GM21786 (cell line): ENCODE measurements at regions not wholly inside any gene's neighbourhood (a gene's known extent, or its start where the extent isn't known, plus 50 kb on each side); places are given as distances from the start of the nearest gene placed in this dataset.

ENCODE experiments used
- ATAC-seq: cut with Tn5 transposase; IDR thresholded peaks from one replicate; pipeline ENCODE4 v1.9.1; 2021; ENCODE audit not compliant: unreplicated experiment

DNA sequence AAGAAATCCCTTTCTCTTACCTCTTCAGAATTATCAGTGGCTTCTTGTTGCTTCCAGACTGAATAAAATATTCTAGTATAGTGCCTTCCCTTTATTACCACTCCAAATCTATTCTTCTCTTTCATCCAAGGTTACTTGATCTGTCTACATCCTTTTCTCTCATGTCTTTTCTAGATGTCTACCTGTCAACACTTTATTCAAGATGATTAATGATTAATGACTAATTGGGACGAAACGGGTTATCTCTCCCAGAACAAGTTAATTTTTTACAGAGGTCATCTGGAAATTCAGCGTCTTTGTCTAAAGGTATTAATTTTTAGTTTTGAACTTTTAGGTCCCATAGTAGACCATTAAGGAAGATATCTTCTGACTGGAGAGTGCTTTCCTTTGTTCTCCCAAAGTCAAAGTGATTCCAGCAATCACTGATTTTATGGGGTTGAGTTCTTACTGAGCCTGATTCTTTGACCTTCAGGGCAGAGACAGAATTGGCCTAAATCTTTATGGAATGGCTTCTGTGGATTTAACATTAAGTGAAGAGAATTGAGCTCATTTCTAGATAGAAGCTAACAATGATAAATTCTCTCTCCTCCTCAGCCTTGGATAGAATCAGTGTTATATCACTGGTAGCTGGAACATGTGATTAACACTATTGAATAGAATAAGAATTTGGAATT is 335.4 kb upstream of the TEX13C start:
- no peak for ATAC-seq

DNA sequence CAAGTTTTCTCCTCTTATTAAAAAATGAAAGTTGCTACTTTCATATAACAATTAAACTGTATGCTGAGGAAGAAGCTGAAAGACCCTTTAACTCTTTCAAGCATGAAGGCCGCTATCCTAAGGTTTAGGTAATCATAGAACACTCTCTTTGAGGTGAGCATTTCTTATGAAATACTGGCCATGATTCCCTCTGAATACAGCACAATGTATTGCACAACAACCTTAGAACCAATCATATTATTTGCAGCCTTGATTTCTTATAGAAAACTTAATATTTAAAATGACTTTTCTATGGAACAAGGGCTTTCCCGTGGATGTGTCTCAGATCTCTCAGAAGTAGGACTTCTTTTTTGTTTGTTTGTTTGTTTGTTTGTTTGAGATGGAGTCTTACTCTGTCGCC is 333.4 kb upstream of the TEX13C start:
- ATAC-seq = no peak

DNA sequence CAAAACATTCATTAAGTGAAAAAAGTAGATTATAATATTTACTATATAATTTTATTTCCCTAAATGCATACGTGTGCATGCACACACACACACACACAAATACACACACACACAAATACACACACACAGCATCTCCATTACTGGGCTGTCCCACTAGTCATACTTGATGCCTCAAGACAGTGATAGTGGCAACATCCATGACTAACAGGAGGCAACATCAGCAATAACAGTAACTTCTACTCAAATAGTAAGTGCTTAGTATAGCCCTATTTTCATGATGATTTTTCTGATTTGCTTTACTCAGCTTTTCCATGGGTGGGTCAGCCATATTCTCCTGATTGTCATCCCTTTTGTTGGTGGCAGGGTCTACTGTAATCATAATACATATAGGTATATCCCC is 325.9 kb upstream of the TEX13C start:
- no peak for ATAC-seq

DNA sequence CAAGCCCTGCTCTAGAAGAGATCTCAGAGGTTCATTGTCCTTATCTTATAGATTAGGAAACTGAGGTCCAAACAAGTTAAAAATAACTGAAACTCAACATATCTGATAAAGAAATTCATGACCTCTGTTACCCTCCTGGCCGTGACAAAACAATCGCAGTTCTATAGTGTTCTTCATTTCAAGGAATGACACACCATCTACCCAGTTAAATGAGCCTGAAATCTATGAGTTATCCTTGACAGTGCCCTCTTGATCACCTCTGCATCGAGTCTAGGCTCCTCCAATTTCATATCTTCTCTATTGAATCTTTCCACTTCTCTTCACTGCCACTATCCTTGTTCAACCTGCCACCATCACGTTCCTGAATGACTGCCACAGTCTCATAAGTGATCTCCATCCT is 325.3 kb upstream of the TEX13C start:
- ATAC-seq = no peak

DNA sequence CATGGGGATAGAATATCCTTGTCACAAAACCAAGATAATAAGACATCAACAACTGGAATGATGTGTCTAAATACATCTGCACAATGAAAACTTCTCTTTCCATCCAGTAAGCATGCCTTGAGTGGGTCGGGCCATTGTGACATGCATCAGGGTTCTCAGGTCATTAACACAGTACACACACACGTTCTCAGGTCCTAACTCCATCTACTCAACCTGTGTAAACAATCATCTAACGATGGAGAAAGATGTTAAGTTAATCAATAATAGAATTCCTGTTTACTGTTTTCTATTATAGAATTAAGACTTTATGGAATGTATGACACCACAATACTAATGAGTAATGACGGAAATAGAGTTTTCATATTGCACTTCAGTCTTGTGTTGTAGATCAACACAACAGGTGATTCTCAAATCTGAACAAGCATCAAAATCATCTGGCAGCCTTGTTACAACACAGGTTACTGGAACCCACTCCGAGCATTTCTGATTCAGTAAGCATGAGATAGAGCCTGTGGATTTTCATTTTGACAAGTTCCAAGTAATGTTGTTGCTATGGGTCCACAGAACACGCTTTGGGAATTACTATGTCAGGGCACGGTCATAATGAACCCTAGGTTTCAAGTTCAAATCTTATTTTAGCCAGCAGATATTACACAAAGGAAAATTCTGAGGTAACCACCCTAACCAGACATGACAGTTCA is 315.8 kb upstream of the TEX13C start:
- no peak for ATAC-seq

DNA sequence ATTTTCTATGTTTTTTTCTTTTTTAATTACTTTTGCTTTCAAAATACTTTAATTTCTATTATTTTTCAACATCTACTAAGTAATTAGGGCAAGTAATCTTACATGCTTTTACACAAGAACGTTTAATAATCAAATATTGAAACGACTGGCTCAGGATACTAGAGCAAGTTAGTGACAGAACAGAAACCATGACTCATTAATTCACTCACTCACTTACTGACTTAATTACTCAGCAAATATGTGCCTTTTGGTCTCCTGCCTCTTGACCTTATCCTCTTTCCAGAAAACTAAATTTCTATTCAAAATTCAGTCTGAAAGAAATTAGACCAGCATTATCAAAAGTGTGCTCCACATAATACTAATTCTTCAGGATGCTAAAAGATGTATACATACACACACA is 314.9 kb upstream of the TEX13C start:
- ATAC-seq = no peak

DNA sequence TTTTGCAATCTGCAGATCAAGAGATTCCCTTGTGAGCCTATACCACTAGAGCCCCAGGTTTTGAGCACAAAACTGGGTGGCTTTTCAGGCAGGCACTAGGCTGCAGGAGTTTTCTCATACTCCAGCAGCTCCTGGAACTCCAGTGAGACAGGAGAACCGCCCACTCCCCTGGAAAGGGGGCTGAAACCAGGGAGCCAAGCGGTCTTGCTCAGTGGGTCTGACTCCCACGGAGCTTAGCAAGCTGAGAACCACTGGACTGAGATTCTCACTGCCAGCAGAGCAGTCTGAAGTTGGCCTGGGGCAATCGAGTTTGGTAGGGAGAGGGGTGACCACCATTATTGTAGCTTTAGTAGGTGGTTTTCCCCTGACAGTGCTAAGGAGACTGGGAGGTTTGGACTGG is 313.8 kb upstream of the TEX13C start:
- no peak for ATAC-seq

DNA sequence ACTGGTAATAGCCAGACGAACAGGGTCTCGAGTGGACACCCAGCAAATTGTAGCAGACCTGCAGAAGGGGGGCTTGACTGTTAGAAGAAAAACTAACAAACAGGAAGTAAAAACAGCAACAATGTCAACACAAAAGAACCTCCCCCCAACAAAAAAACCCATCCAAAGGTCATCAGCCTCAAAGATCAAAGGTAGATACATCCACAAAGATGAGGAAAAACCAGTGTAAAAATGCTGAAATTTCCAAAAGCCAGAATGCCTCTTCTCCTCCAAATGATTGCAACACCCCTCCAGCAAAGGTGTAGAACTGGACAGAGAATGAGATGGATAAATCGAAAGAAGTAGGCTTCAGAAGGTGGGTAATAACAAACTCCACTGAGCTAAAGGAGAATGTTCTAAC is 313.0 kb upstream of the TEX13C start:
- no peak for ATAC-seq

DNA sequence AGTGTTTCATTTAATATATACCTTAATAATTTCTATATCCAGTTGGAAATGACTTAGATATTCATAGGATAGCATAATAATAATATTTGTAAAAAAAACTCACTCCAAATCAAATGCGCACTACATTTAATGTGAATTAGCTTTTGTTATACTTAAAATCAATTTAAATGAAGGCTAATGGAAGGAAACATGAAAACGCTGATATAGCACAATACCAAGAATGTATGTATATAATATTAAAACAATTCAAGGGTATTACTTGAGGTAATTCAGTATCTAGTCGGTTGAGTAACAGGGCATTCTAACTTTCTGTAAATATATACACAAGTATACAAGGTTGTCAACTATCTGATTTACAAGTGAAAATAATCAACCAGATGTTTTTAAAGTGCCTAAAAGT is 307.1 kb upstream of the TEX13C start:
- no peak for ATAC-seq

DNA sequence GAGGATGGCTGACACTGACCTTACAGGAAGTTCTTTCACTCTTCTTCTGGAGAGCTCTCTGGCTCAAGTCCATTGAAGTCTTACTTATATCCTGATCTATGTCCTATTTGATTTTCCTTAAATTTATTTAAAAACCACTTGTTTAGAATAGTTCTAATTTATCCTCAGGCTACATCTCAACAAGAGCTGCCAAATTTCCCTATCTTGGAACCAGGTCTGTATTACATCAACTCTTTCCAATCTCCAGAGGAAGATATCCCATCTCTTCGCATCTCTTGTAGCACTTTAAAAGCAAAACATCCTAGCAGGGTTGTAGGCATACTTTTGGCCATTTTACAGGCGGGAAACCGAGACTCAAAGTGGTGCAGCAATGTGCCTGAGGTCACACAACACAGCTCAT is 290.5 kb upstream of the TEX13C start:
- ATAC-seq = no peak
